ENCODE measurements at regions not wholly inside any gene's neighbourhood (a gene's known extent, or its start where the extent isn't known, plus 50 kb on each side); places are given as distances from the start of the nearest gene placed in this dataset.

DNA sequence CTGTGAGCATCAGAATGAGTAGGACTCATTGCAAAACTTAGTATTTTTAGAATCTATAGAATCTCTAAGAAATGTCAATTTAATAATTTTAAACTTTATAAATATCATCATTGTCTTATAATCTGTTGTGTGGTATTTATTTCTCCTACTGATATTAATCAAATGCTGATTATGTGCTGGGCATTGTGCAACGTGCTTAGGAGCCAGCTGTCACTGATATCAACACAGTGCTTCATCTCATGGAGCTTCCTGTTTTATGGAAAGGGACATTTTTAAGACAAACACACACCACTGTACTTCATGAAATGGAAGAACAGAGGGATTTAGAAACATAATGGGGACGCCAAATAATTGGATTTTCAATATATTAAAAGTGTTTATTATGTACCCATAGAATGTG, 737.9 kb upstream of the TMPRSS15 start:
- DNase-seq (ENCODE audit: low read depth) (no peak), FAIRE-seq (no peak)
- Mint-ChIP-seq H3K36me3 (ENCODE audit: low read depth, unreplicated experiment) (no peaks in the 10 kb centered on the region), H3K4me1 (ENCODE audit: low read depth, unreplicated experiment) (no peaks in the 10 kb centered on the region), H3K27me3 (ENCODE audit: low read depth, unreplicated experiment) (no peaks in the 10 kb centered on the region), H3K27ac (ENCODE audit: unreplicated experiment) (no peak overlapping the region), H3K4me3 (ENCODE audit: unreplicated experiment) (no peak overlapping the region), H3K9me3 (ENCODE audit: unreplicated experiment) (no peaks in the 10 kb centered on the region)
- no peak for TF ChIP-seq EZH2 (IDR thresholded peaks at IDR 0.05; ENCODE audit: insufficient read depth, low read length)
- no peak for TF ChIP-seq CTCF (IDR thresholded peaks at IDR 0.05; ENCODE audit: insufficient read depth, low read depth, low read length)
- no peak overlapping the region for H3K9ac ChIP-seq (ENCODE audit: low read length)
- H3K27me3 ChIP-seq (ENCODE audit: insufficient read depth, low read length) = no peaks in the 10 kb centered on the region
- no peak overlapping the region for H3K27ac ChIP-seq (ENCODE audit: low read depth, low read length)
- H3K4me1 ChIP-seq (ENCODE audit: insufficient read depth, low read length) = no peaks in the 10 kb centered on the region
- H3K4me3 ChIP-seq (ENCODE audit: insufficient read depth, low read depth, low read length) = no peak overlapping the region
- H3K9me3 ChIP-seq (ENCODE audit: insufficient read depth, low read depth, low read length) = no peaks in the 10 kb centered on the region
- no peaks in the 10 kb centered on the region for H3K79me2 ChIP-seq (ENCODE audit: insufficient read depth, low read length)
- H4K20me1 ChIP-seq (ENCODE audit: insufficient read depth, low read length) = no peaks in the 10 kb centered on the region
- no peak overlapping the region for H3K4me2 ChIP-seq (ENCODE audit: low read length)
- no peak overlapping the region for H2AFZ ChIP-seq (ENCODE audit: low read depth, low read length)
- no peaks in the 10 kb centered on the region for H3K36me3 ChIP-seq (ENCODE audit: insufficient read depth, low read length)

DNA sequence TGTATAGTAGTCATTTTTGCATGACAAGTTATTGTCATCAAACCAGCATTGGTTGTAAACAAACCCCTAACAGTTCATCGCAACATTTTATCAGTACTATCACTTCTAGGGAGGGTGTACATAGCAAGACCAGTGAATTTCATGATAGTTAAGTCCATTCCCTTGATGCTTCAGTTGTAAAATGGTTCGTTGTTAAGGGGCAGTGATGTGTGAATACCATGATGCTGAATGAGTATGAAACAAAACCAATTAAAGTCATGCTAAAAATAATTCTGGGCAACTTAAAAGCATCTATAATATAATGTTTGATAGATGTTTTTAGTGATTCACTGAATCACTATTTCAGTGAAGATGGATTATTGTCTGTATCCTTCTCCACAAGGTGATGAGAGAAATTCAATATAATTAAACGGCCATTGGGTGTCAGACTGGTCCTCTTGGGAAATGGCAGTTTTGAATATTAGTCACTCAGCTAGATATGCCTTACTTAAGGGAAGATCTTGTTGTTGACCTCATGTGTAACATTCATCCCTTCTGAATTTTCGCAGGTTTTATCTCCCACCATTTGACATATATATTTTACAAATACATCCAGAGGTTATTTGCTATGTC, 742.2 kb upstream of the TMPRSS15 start:
- Histone ChIP-seq H3K27ac (ENCODE audit: low read depth, low read length) (no peak overlapping the region), H3K4me3 (ENCODE audit: insufficient read depth, low read depth, low read length) (no peak overlapping the region), H3K9me3 (ENCODE audit: insufficient read depth, low read depth, low read length) (no peaks in the 10 kb centered on the region), H3K4me2 (ENCODE audit: low read length) (no peak overlapping the region), H3K27me3 (ENCODE audit: insufficient read depth, low read length) (no peaks in the 10 kb centered on the region), H3K36me3 (ENCODE audit: insufficient read depth, low read length) (no peaks in the 10 kb centered on the region), H3K9ac (ENCODE audit: low read length) (no peak overlapping the region), H3K79me2 (ENCODE audit: insufficient read depth, low read length) (no peaks in the 10 kb centered on the region), H4K20me1 (ENCODE audit: insufficient read depth, low read length) (no peaks in the 10 kb centered on the region), H3K4me1 (ENCODE audit: insufficient read depth, low read length) (no peaks in the 10 kb centered on the region), H2AFZ (ENCODE audit: low read depth, low read length) (no peak overlapping the region)
- no peak for FAIRE-seq
- Mint-ChIP-seq H3K27me3 (ENCODE audit: low read depth, unreplicated experiment) (no peaks in the 10 kb centered on the region), H3K4me1 (ENCODE audit: low read depth, unreplicated experiment) (peaks cover 7% of the 10 kb centered on the region), H3K9me3 (ENCODE audit: unreplicated experiment) (peaks cover 1% of the 10 kb centered on the region), H3K4me3 (ENCODE audit: unreplicated experiment) (no peak overlapping the region), H3K27ac (ENCODE audit: unreplicated experiment) (no peak overlapping the region), H3K36me3 (ENCODE audit: low read depth, unreplicated experiment) (no peaks in the 10 kb centered on the region)
- no peak for TF ChIP-seq CTCF (IDR thresholded peaks at IDR 0.05; ENCODE audit: insufficient read depth, low read depth, low read length)
- TF ChIP-seq EZH2 (IDR thresholded peaks at IDR 0.05; ENCODE audit: insufficient read depth, low read length) = no peak
- no peak for DNase-seq (ENCODE audit: low read depth)

GRCh38 chr21:19148056-19148455, 744.5 kb upstream of the TMPRSS15 start:
- H3K36me3 ChIP-seq (ENCODE audit: insufficient read depth, low read length) = no peaks in the 10 kb centered on the region
- no peak for DNase-seq (ENCODE audit: low read depth)
- H3K36me3 Mint-ChIP-seq (ENCODE audit: low read depth, unreplicated experiment) = no peaks in the 10 kb centered on the region
- peaks cover 1% of the 10 kb centered on the region for H3K9me3 Mint-ChIP-seq (ENCODE audit: unreplicated experiment)
- FAIRE-seq = no peak
- H3K4me2 ChIP-seq (ENCODE audit: low read length) = no peak overlapping the region
- TF ChIP-seq CTCF (IDR thresholded peaks at IDR 0.05; ENCODE audit: insufficient read depth, low read depth, low read length) (no peak), EZH2 (IDR thresholded peaks at IDR 0.05; ENCODE audit: insufficient read depth, low read length) (no peak)
- no peak overlapping the region for H3K9ac ChIP-seq (ENCODE audit: low read length)
- H3K9me3 ChIP-seq (ENCODE audit: insufficient read depth, low read depth, low read length) = no peaks in the 10 kb centered on the region
- H3K4me1 ChIP-seq (ENCODE audit: insufficient read depth, low read length) = no peaks in the 10 kb centered on the region
- no peaks in the 10 kb centered on the region for H3K27me3 Mint-ChIP-seq (ENCODE audit: low read depth, unreplicated experiment)
- H4K20me1 ChIP-seq (ENCODE audit: insufficient read depth, low read length) = no peaks in the 10 kb centered on the region
- H2AFZ ChIP-seq (ENCODE audit: low read depth, low read length) = no peak overlapping the region
- H3K27ac Mint-ChIP-seq (ENCODE audit: unreplicated experiment) = no peak overlapping the region
- no peak overlapping the region for H3K4me3 Mint-ChIP-seq (ENCODE audit: unreplicated experiment)
- H3K79me2 ChIP-seq (ENCODE audit: insufficient read depth, low read length) = no peaks in the 10 kb centered on the region
- no peak overlapping the region for H3K4me3 ChIP-seq (ENCODE audit: insufficient read depth, low read depth, low read length)
- no peaks in the 10 kb centered on the region for H3K27me3 ChIP-seq (ENCODE audit: insufficient read depth, low read length)
- no peak overlapping the region for H3K27ac ChIP-seq (ENCODE audit: low read depth, low read length)
- peaks cover 7% of the 10 kb centered on the region for H3K4me1 Mint-ChIP-seq (ENCODE audit: low read depth, unreplicated experiment)

Measured in astrocyte (in vitro differentiated cells and primary cell).